Chondrocyte (in vitro differentiated cells): ENCODE measurements at regions not wholly inside any gene's neighbourhood (a gene's known extent, or its start where the extent isn't known, plus 50 kb on each side); places are given as distances from the start of the nearest gene placed in this dataset.

Experiments used
- DNase-seq: peaks from one replicate; pipeline ENCODE4 v3.0.0; 2021; ENCODE audit warnings: mixed read lengths, low spot score
- H3K27ac Mint-ChIP-seq: one replicate; pipeline ENCODE4 v1.8.0; 2021; ENCODE audit warnings: mild to moderate bottlenecking, moderate library complexity, mixed read lengths; ENCODE audit not compliant: unreplicated experiment
- H3K27me3 Mint-ChIP-seq: 2 replicates; pipeline ENCODE4 v1.8.0; 2021; ENCODE audit warnings: low read depth, mixed read lengths
- H3K36me3 Mint-ChIP-seq: 2 replicates; pipeline ENCODE4 v1.8.0; 2021; ENCODE audit warnings: low read depth, mixed read lengths
- H3K4me1 Mint-ChIP-seq: 2 replicates; pipeline ENCODE4 v1.8.0; 2021; ENCODE audit warnings: low read depth, mild to moderate bottlenecking, mixed read lengths
- H3K4me3 Mint-ChIP-seq: one replicate; pipeline ENCODE4 v1.8.0; 2021; ENCODE audit warnings: mild to moderate bottlenecking, moderate library complexity, mixed read lengths; ENCODE audit not compliant: unreplicated experiment
- H3K9me3 Mint-ChIP-seq: 2 replicates; pipeline ENCODE4 v1.8.0; 2021; ENCODE audit warnings: low read depth, mixed read lengths
- CTCF ChIP-seq: fragments of 200-600 bp; sonication (generic); IDR thresholded peaks from 2 replicates; pipeline ENCODE4 v1.5.0; 2021; ENCODE audit warnings: antibody characterized with exemption, mild to moderate bottlenecking, moderate library complexity

GRCh38 chr2:104716061-104716460 is 137.9 kb upstream of the POU3F3 start:
- Mint-ChIP-seq H3K27me3 (no peaks in the 10 kb centered on the region), H3K4me1 (no peaks in the 10 kb centered on the region), H3K9me3 (peaks cover 5% of the 10 kb centered on the region), H3K27ac (no peak overlapping the region), H3K36me3 (peaks cover 1% of the 10 kb centered on the region), H3K4me3 (no peak overlapping the region)
- TF ChIP-seq CTCF = no peak
- no peak for DNase-seq

- peaks cover 2% of the 10 kb centered on the region for H3K36me3 Mint-ChIP-seq
These were observed 120.5 kb upstream of the POU3F3 start for GRCh38 chr2:104733226-104733943.

GRCh38 chr2:104734937-104735586 is 118.9 kb upstream of the POU3F3 start:
- no peak for DNase-seq
- no peak for TF ChIP-seq CTCF
- Mint-ChIP-seq H3K4me3 (no peak overlapping the region), H3K36me3 (peaks cover 2% of the 10 kb centered on the region), H3K9me3 (peaks cover 17% of the 10 kb centered on the region), H3K27ac (no peak overlapping the region), H3K27me3 (peaks cover 2% of the 10 kb centered on the region), H3K4me1 (peaks cover 15% of the 10 kb centered on the region)

More at GRCh38 chr2:104733226-104733943, 120.5 kb upstream of the POU3F3 start:
- no peak for DNase-seq
- peaks cover 17% of the 10 kb centered on the region for H3K9me3 Mint-ChIP-seq
- H3K4me1 Mint-ChIP-seq = peaks cover 15% of the 10 kb centered on the region
- H3K27ac Mint-ChIP-seq = no peak overlapping the region
- peak; percentile 57 for TF ChIP-seq CTCF
- no peaks in the 10 kb centered on the region for H3K27me3 Mint-ChIP-seq
- no peak overlapping the region for H3K4me3 Mint-ChIP-seq

GRCh38 chr2:104736026-104736425 is 117.9 kb upstream of the POU3F3 start:
- H3K27me3 Mint-ChIP-seq = peaks cover 2% of the 10 kb centered on the region
- TF ChIP-seq CTCF = no peak
- peaks cover 17% of the 10 kb centered on the region for H3K4me1 Mint-ChIP-seq
- H3K27ac Mint-ChIP-seq = no peak overlapping the region
- H3K9me3 Mint-ChIP-seq = peaks cover 8% of the 10 kb centered on the region
- no peak for DNase-seq
- no peak overlapping the region for H3K4me3 Mint-ChIP-seq
- peaks cover 2% of the 10 kb centered on the region for H3K36me3 Mint-ChIP-seq

- H3K36me3 Mint-ChIP-seq = no peaks in the 10 kb centered on the region
- no peaks in the 10 kb centered on the region for H3K9me3 Mint-ChIP-seq
- TF ChIP-seq CTCF = no peak
These were observed 112.1 kb upstream of the POU3F3 start for GRCh38 chr2:104741860-104742259.

More at GRCh38 chr2:104741860-104742259, 112.1 kb upstream of the POU3F3 start:
- Mint-ChIP-seq H3K4me1 (peaks cover 8% of the 10 kb centered on the region), H3K27ac (no peak overlapping the region), H3K27me3 (peaks cover 2% of the 10 kb centered on the region), H3K4me3 (no peak overlapping the region)
- no peak for DNase-seq
